ENCODE measurements at regions not wholly inside any gene's neighbourhood (a gene's known extent, or its start where the extent isn't known, plus 50 kb on each side); places are given as distances from the start of the nearest gene placed in this dataset.

GRCh38 chr3:153539263-153539662, 377.2 kb downstream of the RAP2B start:
- TF ChIP-seq EZH2phosphoT487 (IDR thresholded peaks at IDR 0.05; ENCODE audit: low read depth) (no peak), CTCF (IDR thresholded peaks at IDR 0.05; ENCODE audit: low read depth, low read length) (no peak)
